Smooth muscle cell (in vitro differentiated cells): ENCODE measurements at regions not wholly inside any gene's neighbourhood (a gene's known extent, or its start where the extent isn't known, plus 50 kb on each side); places are given as distances from the start of the nearest gene placed in this dataset.
"Not testable (repeated sequence)": the region's sequence is repeated elsewhere in the genome, so short reads cannot be mapped to it uniquely, and the experiment has no call there.

Source experiments
- DNase-seq: peaks from one replicate; lab custom pipeline; 2025; ENCODE audit not compliant: unreplicated experiment; lab: John Stamatoyannopoulos, UW
- H2AFZ ChIP-seq: fragments of 200-600 bp; sonication (generic); 2 replicates; pipeline ENCODE4 v1.6.0; 2016; ENCODE audit warnings: antibody characterized with exemption, low read depth, mild to moderate bottlenecking
- H3F3A ChIP-seq: fragments of 200-600 bp; sonication (generic); 2 replicates; pipeline ENCODE4 v1.6.0; 2017; ENCODE audit warnings: antibody characterized with exemption, low read depth
- H3K27ac ChIP-seq: fragments of 200-600 bp; sonication (generic); 2 replicates; pipeline ENCODE4 v1.5.1; 2016; ENCODE audit warnings: low read depth, mild to moderate bottlenecking
- H3K27me3 ChIP-seq: fragments of 200-600 bp; sonication (generic); 2 replicates; pipeline ENCODE4 v1.6.1; 2016; ENCODE audit warnings: low read depth, mild to moderate bottlenecking
- H3K36me3 ChIP-seq: fragments of 200-600 bp; sonication (generic); 2 replicates; pipeline ENCODE4 v1.5.1; 2016; ENCODE audit warnings: low read depth
- H3K4me1 ChIP-seq: fragments of 200-600 bp; sonication (generic); 2 replicates; pipeline ENCODE4 v1.5.1; 2016; ENCODE audit warnings: low read depth
- H3K4me2 ChIP-seq: fragments of 200-600 bp; sonication (generic); 2 replicates; pipeline ENCODE4 v1.6.0; 2016; ENCODE audit warnings: mild to moderate bottlenecking
- H3K4me3 ChIP-seq: fragments of 200-600 bp; sonication (generic); 2 replicates; pipeline ENCODE4 v1.5.1; 2016; ENCODE audit warnings: mild to moderate bottlenecking
- H3K79me2 ChIP-seq: fragments of 200-600 bp; sonication (generic); 2 replicates; pipeline ENCODE4 v1.6.0; 2016; ENCODE audit warnings: low read depth, mild to moderate bottlenecking
- H3K9ac ChIP-seq: fragments of 200-600 bp; sonication (generic); 2 replicates; pipeline ENCODE4 v1.6.0; 2016; ENCODE audit warnings: low read depth
- H3K9me3 ChIP-seq: fragments of 200-600 bp; sonication (generic); replicated peaks from 2 replicates; pipeline ENCODE4 v1.5.1; 2016; ENCODE audit warnings: low read depth
- H4K20me1 ChIP-seq: fragments of 200-600 bp; sonication (generic); 2 replicates; pipeline ENCODE4 v1.6.0; 2016; ENCODE audit warnings: low read depth
- WGBS: methylation state at CpG from one replicate; pipeline ENCODE4 v1.1.7; 2016; ENCODE audit warnings: low lambda C conversion rate; 5-methylcytosine and 5-hydroxymethylcytosine counted together
- TF ChIP-seq, protein P1 (sequence below): fragments of 200-600 bp; sonication (generic); IDR thresholded peaks from 2 replicates; pipeline ENCODE4 v1.5.1; 2017; ENCODE audit warnings: borderline replicate concordance, mild to moderate bottlenecking, antibody characterized with exemption; ENCODE audit not compliant: insufficient read depth, poor library complexity, severe bottlenecking

DNA sequence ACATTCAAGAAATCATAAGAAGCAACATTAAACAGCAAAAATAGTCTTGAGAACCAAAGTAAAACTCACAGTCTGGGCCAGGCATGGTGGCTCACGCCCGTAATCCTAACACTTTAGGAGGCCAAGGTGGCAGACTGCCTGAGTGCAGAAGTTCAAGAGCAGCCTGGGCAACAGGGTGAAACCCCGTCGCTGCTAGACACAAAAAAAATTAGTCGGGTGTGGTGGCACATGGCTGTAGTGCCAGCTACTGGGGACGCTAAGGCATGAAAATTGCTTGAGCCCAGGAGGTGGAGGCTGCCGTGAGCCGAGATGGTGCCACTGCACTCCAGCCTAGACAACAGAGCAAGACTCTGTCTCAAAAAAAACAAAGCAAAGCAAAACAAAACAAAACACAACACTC, 117.7 kb upstream of the GOLGA6L6 start:
- TF ChIP-seq, protein P1, sequence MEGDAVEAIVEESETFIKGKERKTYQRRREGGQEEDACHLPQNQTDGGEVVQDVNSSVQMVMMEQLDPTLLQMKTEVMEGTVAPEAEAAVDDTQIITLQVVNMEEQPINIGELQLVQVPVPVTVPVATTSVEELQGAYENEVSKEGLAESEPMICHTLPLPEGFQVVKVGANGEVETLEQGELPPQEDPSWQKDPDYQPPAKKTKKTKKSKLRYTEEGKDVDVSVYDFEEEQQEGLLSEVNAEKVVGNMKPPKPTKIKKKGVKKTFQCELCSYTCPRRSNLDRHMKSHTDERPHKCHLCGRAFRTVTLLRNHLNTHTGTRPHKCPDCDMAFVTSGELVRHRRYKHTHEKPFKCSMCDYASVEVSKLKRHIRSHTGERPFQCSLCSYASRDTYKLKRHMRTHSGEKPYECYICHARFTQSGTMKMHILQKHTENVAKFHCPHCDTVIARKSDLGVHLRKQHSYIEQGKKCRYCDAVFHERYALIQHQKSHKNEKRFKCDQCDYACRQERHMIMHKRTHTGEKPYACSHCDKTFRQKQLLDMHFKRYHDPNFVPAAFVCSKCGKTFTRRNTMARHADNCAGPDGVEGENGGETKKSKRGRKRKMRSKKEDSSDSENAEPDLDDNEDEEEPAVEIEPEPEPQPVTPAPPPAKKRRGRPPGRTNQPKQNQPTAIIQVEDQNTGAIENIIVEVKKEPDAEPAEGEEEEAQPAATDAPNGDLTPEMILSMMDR = no peak
- no peak overlapping the region for H2AFZ ChIP-seq

DNA sequence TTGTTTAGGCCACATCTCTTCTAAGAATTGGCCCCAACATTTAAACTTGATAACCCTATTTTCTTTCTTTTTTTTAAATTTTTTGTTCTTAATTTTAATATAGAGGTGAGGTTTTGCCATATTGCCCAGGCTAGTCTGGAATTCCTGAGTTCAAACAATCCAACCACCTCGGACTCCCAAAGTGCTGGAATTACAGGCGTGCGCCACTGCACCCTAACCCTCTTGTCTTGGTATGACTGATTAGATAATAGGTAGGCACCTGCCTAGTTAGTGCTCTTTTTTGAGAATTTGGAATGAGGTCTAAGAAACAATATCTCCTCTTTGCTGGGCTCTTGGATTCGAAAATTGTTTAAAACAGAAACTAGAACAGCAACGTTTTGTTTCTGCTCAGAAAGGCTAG, 116.4 kb upstream of the GOLGA6L6 start:
- Histone ChIP-seq H3K27ac (no peak overlapping the region), H3F3A (no peaks in the 10 kb centered on the region), H3K4me1 (no peaks in the 10 kb centered on the region), H3K4me2 (no peak overlapping the region), H3K36me3 (no peaks in the 10 kb centered on the region), H3K9ac (no peak overlapping the region), H2AFZ (no peak overlapping the region), H4K20me1 (no peaks in the 10 kb centered on the region), H3K4me3 (no peak overlapping the region), H3K9me3 (peaks cover 68% of the 10 kb centered on the region), H3K27me3 (no peaks in the 10 kb centered on the region), H3K79me2 (no peaks in the 10 kb centered on the region)
- no peak for DNase-seq
- whole genome bisulfite sequencing = 49% methylated on average over 5 of the region's 5 CpGs
- TF ChIP-seq, protein P1 = no peak

More for the DNA sequence above, 117.7 kb upstream of the GOLGA6L6 start:
- DNase-seq = no peak
- Histone ChIP-seq H3K79me2 (no peaks in the 10 kb centered on the region), H3K27me3 (no peaks in the 10 kb centered on the region), H4K20me1 (no peaks in the 10 kb centered on the region), H3K4me3 (no peak overlapping the region), H3K36me3 (no peaks in the 10 kb centered on the region), H3K4me1 (no peaks in the 10 kb centered on the region), H3K4me2 (no peak overlapping the region), H3K9me3 (peaks cover 65% of the 10 kb centered on the region), H3K27ac (no peak overlapping the region), H3F3A (no peaks in the 10 kb centered on the region), H3K9ac (no peak overlapping the region)
- 72% methylated on average over 8 of the region's 8 CpGs for WGBS

DNA sequence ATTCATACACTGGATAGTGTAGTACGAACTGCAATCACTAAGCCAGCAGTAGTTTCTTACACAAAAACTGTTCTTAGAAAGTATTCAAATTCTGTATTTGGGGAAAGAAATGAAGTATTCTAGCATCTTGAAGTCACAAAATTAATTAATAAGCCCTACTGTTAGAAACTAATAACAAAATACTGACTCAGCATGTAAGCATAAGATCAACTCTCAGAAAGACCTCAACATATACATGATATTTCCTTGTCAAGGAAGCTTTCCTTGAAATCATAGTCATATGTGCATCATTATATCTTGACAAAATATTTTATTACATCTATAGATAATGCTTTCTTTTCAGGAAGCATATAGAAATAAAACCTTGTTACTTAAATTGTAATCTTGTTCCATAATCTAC, 115.5 kb upstream of the GOLGA6L6 start:
- Histone ChIP-seq H3K79me2 (no peaks in the 10 kb centered on the region), H3K27ac (no peak overlapping the region), H3K36me3 (no peaks in the 10 kb centered on the region), H3K9me3 (peaks cover 73% of the 10 kb centered on the region), H2AFZ (no peak overlapping the region), H3F3A (no peaks in the 10 kb centered on the region), H3K4me1 (no peaks in the 10 kb centered on the region), H3K4me2 (no peak overlapping the region), H4K20me1 (no peaks in the 10 kb centered on the region), H3K9ac (no peak overlapping the region), H3K4me3 (no peak overlapping the region), H3K27me3 (no peaks in the 10 kb centered on the region)
- DNase-seq = no peak
- TF ChIP-seq, protein P1 = no peak
- 76% methylated on average over 1 of the region's 1 CpG for WGBS

DNA sequence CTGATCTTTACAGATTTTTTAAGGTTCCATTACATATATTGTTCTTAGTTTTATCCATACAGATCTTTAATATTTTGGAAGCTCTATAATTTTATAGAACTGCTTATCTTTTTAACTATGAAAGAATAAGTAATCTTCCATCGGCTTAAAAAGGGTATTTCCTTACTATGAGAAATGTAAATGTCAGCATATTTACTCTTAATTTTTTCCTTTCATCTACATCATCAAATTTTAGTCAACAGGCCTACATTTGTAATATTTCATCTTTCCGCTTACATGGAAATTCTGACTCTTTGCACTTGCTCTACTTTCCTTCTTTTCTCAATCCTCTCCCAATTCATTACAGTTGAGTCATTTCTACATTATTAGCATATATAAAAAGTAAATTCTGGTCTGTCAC, 111.3 kb upstream of the GOLGA6L6 start:
- H3F3A ChIP-seq = no peaks in the 10 kb centered on the region
- DNase-seq = no peak
- H3K27me3 ChIP-seq = no peaks in the 10 kb centered on the region
- H3K36me3 ChIP-seq = no peaks in the 10 kb centered on the region
- H4K20me1 ChIP-seq = no peaks in the 10 kb centered on the region
- H3K79me2 ChIP-seq = no peaks in the 10 kb centered on the region
- no peak overlapping the region for H2AFZ ChIP-seq
- TF ChIP-seq, protein P1 = no peak
- H3K4me1 ChIP-seq = no peaks in the 10 kb centered on the region
- no peak overlapping the region for H3K4me3 ChIP-seq
- H3K27ac ChIP-seq = no peak overlapping the region
- H3K9me3 ChIP-seq = peaks cover 66% of the 10 kb centered on the region
- H3K4me2 ChIP-seq = no peak overlapping the region
- WGBS = 78% methylated on average over 2 of the region's 2 CpGs
- no peak overlapping the region for H3K9ac ChIP-seq

DNA sequence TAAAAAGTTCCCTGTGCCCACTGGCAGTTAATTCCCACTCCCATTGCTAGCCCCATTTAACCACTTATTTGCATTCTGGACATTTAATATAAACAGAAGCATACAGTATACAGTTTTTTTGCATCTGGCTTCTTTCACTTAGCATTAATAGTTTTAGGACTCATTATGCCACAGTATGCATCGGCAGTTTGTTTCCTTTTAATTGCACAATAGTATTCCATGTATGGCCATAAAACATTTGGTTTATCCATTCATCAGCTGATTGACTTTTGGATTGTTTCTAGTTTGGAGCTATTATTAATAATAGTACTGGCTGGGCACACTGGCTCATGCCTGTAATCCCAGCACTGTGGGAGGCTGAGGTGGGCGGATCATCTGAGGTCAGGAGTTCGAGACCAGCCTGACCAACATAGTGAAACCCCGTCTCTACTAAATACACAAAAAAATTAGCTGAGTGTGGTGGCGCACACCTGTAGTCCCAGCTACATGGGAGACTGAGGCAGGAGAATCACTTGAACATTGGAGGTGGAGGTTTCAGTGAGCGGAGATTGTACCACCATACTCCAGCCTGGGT, 106.9 kb upstream of the GOLGA6L6 start:
- H3K4me1 ChIP-seq, H2AFZ ChIP-seq, H4K20me1 ChIP-seq, H3K27ac ChIP-seq, H3K27me3 ChIP-seq, DNase-seq, H3K9ac ChIP-seq, H3K36me3 ChIP-seq, H3K4me2 ChIP-seq, H3F3A ChIP-seq, H3K79me2 ChIP-seq, H3K4me3 ChIP-seq: not testable (repeated sequence)
- WGBS = 74% methylated on average over 6 of the region's 6 CpGs
- H3K9me3 ChIP-seq = peaks cover 83% of the 10 kb centered on the region
